ENCODE measurements at regions not wholly inside any gene's neighbourhood (a gene's known extent, or its start where the extent isn't known, plus 50 kb on each side); places are given as distances from the start of the nearest gene placed in this dataset.

- TF ChIP-seq ATF1 (CRISPR knock-in tag; IDR thresholded peaks at IDR 0.05) (no peak), PRDM15 (CRISPR knock-in tag; IDR thresholded peaks at IDR 0.05) (no peak), E2F4 (CRISPR knock-in tag; IDR thresholded peaks at IDR 0.05; ENCODE audit: borderline replicate concordance, low read depth) (no peak), NFATC4 (CRISPR knock-in tag; IDR thresholded peaks at IDR 0.05) (no peak), ELF4 (CRISPR knock-in tag; IDR thresholded peaks at IDR 0.05; ENCODE audit: low read depth) (no peak), CBFB (CRISPR knock-in tag; IDR thresholded peaks at IDR 0.05; ENCODE audit: low read depth) (no peak), AFF4 (CRISPR knock-in tag; IDR thresholded peaks at IDR 0.05; ENCODE audit: borderline replicate concordance) (no peak), CREM (CRISPR knock-in tag; IDR thresholded peaks at IDR 0.05) (no peak), ZNF232 (CRISPR knock-in tag; IDR thresholded peaks at IDR 0.05) (no peak), AR (CRISPR knock-in tag; IDR thresholded peaks at IDR 0.05) (no peak), IRF1 (CRISPR knock-in tag; IDR thresholded peaks at IDR 0.05) (no peak), NFE2L1 (CRISPR knock-in tag; IDR thresholded peaks at IDR 0.05) (no peak), NR1H2 (CRISPR knock-in tag; IDR thresholded peaks at IDR 0.05) (no peak), CTCF (IDR thresholded peaks at IDR 0.05) (no peak)
- ChIA-PET POLR2A (no interaction called here), CTCF (no interaction called here)
- no peak for DNase-seq (ENCODE audit: low spot score)
- no peak for ATAC-seq
- peaks cover 51% of the 10 kb centered on the region for H3K36me3 Mint-ChIP-seq
- H3K9me3 Mint-ChIP-seq = peaks cover 69% of the 10 kb centered on the region
- H3K27me3 Mint-ChIP-seq (ENCODE audit: low read depth) = peaks cover 4% of the 10 kb centered on the region
- H3K27ac Mint-ChIP-seq = no peak overlapping the region
- no peaks in the 10 kb centered on the region for H3K4me1 Mint-ChIP-seq
- no peak overlapping the region for H3K4me3 Mint-ChIP-seq
Measured at GRCh38 chr11:38988908-38989307, 2390.9 kb upstream of the RAG2 start.

All from WTC11 (cell line).